Activated CD8-positive, alpha-beta memory T cell treated with anti-CD3 and anti-CD28 coated beads for 1 hour (primary cell): ENCODE measurements at regions not wholly inside any gene's neighbourhood (a gene's known extent, or its start where the extent isn't known, plus 50 kb on each side); places are given as distances from the start of the nearest gene placed in this dataset.

Experiments
- DNase-seq, 2 donors: peaks; one replicate each; pipeline ENCODE4 v3.0.0-alpha.2; 2020; ENCODE audit warnings: low read depth in 1 of 2; ENCODE audit errors: extremely low read depth in 1 of 2

DNA sequence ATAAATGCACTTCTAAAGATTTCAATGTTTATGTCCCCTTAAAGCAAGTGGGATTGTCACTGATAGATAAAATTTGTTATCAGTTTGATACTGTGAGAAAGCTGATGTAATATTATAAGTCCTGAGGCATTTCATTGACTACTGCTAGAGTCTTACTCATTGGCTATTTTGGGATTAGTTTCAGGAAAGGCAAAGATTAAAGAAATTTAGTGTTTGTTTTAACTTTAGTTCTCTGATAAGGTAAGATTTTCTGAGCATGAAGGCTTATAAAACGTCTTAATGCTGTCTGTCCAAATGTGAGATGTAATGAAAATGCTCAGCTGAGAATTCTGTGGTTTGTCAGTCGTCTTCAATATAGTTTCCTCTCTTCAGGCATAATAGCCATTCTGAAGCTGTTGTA lies 886.4 kb upstream of the CDH2 start:
- DNase-seq = no peak

DNA sequence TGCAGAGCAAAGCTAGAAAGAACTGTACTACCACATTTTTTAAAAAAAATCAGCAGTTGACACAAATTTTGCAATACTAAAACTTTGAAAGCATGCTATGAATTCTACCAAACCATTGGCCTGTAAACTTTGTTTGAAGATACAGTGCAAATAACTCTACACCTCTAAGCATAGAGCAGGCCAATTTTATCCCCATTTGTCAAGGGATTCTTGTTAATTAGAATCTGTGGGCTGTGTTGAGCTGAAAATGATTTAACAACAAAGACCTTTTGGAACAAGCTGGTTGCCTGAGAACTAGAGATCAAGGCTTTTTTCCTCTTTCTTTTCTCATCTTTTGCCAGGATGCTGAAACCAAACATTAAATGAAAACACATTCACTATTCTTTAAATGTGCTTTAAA lies 886.0 kb upstream of the CDH2 start:
- no peak for DNase-seq

GRCh38 chr18:29060349-29060748 lies 883.4 kb upstream of the CDH2 start:
- DNase-seq = no peak

GRCh38 chr18:29057703-29058102 lies 880.8 kb upstream of the CDH2 start:
- DNase-seq = no peak

- no peak for DNase-seq
These were observed 879.9 kb upstream of the CDH2 start for GRCh38 chr18:29056800-29057199.

DNA sequence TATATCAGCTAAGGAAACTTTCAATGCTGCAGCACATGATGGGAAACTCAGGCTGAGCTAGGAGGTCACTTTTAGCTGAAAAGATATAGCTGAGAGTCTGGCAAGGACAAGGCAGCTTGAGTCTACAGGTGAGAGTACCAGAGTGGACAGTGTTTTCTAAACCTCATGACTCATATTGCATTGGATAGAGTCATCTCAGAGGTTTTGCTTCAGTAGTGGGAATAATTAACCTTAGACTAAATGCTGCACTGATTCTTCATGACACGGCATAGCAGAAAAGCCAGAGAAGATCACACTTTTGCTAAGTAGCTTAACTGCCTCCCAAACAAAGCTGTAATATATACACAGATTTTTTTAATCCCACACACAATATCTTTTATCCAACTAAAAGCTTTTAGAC lies 865.0 kb upstream of the CDH2 start:
- DNase-seq = no peak

GRCh38 chr18:29034113-29034856 lies 857.4 kb upstream of the CDH2 start:
- no peak for DNase-seq

DNA sequence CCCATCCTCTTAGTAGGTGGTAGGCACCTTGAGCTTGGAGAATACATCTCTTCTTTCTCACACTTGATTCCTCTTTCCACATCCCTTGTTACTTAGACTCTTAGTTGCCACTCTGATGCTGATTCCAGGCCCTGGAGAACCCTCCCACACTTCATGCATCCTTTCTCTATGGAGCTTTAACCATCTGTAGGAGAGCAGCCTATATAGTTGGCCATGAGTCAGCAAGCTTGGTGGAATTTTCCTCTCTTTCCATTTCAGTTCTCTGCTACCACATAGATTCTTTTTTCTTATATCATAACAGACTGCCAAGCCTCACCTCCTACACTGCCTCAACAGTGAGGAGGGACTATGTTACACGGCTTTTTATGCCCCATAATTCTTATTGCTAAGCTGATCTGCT lies 851.6 kb upstream of the CDH2 start:
- DNase-seq = no peak

DNA sequence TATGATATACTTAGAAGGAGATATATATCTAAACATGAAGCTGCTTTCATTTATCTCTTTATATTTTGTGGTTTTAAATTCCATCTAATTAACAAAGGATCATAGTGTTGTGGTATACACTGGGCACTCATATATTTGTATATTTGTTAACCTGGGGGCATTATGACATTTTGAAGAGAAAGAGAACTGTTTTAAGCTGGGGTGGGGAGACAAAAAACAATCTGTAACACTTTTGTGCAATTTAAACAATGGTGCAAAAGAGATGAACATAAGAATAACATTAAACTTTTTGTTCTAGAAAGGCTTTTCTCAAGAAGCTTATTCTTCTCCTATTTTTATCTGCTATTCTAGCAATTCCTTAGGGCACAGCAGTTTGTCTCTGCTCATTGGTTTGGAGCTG lies 842.0 kb upstream of the CDH2 start:
- DNase-seq = no peak

GRCh38 chr18:29012883-29013465 lies 836.0 kb upstream of the CDH2 start:
- no peak for DNase-seq

GRCh38 chr18:29012364-29012763 lies 835.4 kb upstream of the CDH2 start:
- DNase-seq = no peak

GRCh38 chr18:29009250-29009803 lies 832.4 kb upstream of the CDH2 start:
- DNase-seq = no peak

DNA sequence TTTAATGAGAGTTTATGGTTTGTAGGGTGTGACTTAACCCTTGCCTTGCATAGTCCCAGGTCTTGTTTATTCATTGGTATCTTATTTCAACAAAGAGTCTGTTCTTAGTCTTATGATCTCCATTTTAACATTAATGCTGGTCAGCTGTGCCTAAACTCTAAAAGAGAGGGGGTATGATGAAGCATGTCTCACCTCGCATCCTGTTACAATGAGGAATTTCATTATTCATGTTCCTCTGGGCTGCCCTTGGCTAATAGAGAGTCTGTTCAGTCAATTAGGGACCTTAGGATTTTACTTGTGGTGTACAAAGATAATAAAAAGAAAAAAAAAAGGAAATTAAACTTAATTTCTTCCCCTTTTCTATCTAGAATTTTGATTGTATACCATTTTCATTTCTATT lies 831.9 kb upstream of the CDH2 start:
- DNase-seq = no peak

GRCh38 chr18:29007986-29008654 lies 831.2 kb upstream of the CDH2 start:
- DNase-seq = no peak

- DNase-seq = no peak
These were observed 828.0 kb upstream of the CDH2 start for GRCh38 chr18:29004921-29005320.

GRCh38 chr18:29003194-29003593 lies 826.3 kb upstream of the CDH2 start:
- no peak for DNase-seq

DNA sequence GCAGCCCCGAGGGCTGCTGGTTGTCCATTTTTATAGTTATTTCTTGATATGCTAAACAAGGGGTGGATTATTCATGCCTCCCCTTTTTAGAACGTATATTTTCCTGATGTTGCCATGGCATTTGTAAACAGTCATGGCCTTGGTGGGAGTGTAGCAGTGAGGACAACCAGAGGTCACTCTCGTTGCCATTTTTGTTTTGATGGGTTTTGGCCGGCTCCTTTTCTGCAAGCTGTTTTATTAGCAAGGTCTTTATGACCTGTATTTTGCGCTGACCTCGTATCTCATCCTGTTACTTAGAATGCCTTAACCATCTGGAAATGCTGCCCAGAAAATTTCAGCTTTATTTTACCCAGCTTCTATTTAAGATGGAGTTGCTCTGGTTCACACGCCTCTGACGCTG lies 825.8 kb upstream of the CDH2 start:
- DNase-seq = no peak

DNA sequence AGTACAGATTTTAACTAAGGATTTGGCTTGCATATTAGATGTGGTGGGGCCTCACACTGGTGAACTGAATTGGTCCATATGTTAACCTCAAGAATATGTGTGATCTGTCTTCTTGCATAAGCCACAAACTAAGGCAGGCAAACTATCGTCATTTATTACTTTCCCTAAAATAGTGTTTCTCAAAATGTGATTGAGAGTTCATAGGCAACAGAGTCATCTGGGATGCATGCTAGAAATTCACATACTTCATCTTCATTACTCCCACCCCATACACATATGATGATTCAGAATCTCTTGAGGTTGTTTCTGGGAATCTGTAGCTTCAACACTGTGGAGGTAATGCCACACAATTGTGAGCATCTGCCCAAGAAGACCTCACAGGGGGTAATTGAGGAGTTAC lies 822.8 kb upstream of the CDH2 start:
- no peak for DNase-seq

GRCh38 chr18:28995319-28995718 lies 818.4 kb upstream of the CDH2 start:
- DNase-seq = no peak

GRCh38 chr18:28984731-28985130 lies 807.8 kb upstream of the CDH2 start:
- no peak for DNase-seq

- no peak for DNase-seq
These were observed 797.6 kb upstream of the CDH2 start for GRCh38 chr18:28974504-28974903.

DNA sequence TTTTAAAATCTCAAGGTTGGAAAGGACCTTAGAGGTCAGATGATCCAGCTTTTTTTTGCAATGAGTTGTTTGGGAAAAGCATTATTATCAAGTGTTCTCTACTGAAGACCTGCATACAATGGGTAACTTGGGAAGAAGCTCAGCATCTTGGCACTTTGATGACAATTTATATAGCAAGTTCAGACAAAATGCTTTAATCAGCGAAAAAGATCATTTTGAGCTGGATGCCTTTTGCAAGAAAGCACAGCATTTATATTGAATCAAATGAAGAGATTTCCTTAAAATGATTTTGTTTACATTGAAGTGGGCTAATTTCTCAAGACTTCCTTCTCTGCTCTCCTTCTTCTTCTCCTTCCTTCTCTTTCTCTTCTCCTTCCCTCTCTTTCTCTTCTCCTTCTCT lies 796.4 kb upstream of the CDH2 start:
- no peak for DNase-seq
